H7 (cell line): ENCODE measurements at regions not wholly inside any gene's neighbourhood (a gene's known extent, or its start where the extent isn't known, plus 50 kb on each side); places are given as distances from the start of the nearest gene placed in this dataset.

ENCODE experiments used
- DNase-seq: peaks from one replicate; pipeline ENCODE4 v3.0.0; 2012
- H3K27me3 ChIP-seq: 2 replicates; pipeline ENCODE4 v1.6.0; 2011; ENCODE audit warnings: mild to moderate bottlenecking, low read length; ENCODE audit not compliant: control insufficient read depth, insufficient read depth
- H3K36me3 ChIP-seq: replicated peaks from 2 replicates; pipeline ENCODE4 v1.5.1; 2011; ENCODE audit warnings: low read length; ENCODE audit not compliant: control insufficient read depth, insufficient read depth
- H3K4me3 ChIP-seq: 2 replicates; pipeline ENCODE4 v1.5.1; 2011; ENCODE audit warnings: low read depth, mild to moderate bottlenecking, control low read depth, low read length, moderate library complexity; ENCODE audit not compliant: insufficient read depth

DNA sequence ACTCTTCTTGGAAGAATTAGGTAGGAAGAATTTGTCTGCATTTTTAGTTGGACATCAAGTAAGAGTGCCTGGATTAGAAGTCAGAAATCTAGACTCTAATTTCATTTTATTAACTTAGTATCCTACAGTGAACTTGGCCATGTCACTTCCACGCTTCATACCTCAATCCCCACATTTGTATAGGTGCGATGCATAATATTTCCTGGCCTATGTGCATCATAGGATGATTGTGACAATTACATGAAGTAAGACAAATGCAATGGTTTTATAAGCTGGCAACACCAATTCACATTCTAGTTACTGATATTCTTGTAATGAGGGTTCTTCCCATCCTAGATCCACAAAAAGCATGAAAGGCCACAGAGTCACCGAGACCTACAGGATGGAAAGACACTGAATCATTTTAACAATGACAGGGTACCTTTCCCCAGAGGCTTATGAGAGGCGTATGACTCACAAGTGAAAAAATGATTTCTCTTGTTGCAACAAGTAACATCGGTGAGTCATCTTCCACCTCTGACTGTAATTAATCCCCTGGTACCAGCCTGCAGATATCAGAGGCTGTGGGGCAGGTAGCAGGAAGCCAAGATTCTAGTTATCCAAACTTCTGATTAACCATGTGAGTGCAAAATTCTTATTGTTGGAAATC is 56.0 kb upstream of the OR5AK2 start:
- H3K27me3 ChIP-seq, result no peaks in the 10 kb centered on the region
- no peak overlapping the region for H3K4me3 ChIP-seq
- DNase-seq, result no peak
- H3K36me3 ChIP-seq, result no peaks in the 10 kb centered on the region

- Histone ChIP-seq H3K36me3 (no peaks in the 10 kb centered on the region), H3K27me3 (no peaks in the 10 kb centered on the region), H3K4me3 (no peak overlapping the region)
- DNase-seq, result no peak
Observed at GRCh38 chr11:56923116-56923515, 65.6 kb upstream of the OR5AK2 start.

DNA sequence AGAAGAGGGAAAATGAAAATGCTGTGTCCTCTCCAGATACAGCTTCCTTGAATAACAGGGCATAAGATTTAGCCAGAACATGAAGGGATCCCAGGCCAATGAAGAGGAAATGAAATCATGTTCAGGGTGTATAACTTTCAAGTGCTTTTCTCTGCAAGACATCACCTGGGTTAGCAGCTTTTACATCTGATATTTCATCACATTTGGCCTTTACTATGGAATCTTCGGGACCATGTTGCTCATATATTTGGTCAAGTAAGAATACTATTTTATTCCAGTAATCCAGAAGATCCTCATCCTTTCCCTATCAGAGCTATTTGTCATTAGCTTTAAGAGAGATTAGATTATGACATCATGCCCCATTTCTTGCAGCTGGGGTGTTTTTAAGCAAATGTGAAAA is 66.3 kb upstream of the OR5AK2 start:
- no peak overlapping the region for H3K4me3 ChIP-seq
- H3K27me3 ChIP-seq, result no peaks in the 10 kb centered on the region
- H3K36me3 ChIP-seq, result no peaks in the 10 kb centered on the region
- no peak for DNase-seq

- Histone ChIP-seq H3K4me3 (no peak overlapping the region), H3K36me3 (no peaks in the 10 kb centered on the region), H3K27me3 (no peaks in the 10 kb centered on the region)
- no peak for DNase-seq
Observed at GRCh38 chr11:56917708-56918400, 70.9 kb upstream of the OR5AK2 start.

DNA sequence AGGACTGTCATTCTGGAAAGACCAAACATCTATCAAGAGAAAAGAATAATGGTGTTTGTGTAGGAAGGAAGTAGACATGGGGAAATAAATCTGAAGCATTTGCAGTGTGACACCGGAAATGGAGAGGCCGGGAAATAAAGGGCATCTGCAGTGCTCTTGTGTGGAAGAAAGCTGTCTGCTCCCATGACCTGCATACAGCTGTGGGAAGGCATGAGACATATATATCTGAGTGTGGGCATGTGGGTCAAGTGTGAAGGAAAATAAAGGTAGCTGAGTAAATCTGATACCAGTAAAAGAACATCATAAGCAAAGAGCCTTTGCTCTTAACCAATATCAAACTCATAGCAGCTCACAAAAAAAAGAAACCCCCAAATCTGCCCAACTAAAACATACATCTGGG is 72.1 kb upstream of the OR5AK2 start:
- no peak for DNase-seq
- Histone ChIP-seq H3K36me3 (no peaks in the 10 kb centered on the region), H3K27me3 (no peaks in the 10 kb centered on the region), H3K4me3 (no peak overlapping the region)

DNA sequence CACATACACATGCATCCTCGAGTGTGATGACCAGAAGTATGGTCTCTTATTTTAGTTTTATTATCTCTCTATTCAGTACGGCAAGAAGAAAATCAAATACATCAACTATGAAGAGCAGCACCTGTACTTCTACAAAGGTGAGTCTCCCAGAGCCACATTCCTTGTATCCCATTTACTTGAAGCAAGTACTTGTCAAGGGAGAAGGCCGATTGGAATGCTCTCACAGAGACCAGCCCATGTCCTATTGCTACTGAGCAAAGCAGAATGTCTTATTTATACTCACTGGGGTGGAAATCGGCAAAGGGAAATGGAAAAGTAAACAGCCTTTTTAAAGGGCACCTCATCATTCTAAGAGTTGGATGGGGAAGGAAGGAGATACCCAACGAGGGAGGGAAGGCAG is 72.6 kb upstream of the OR5AK2 start:
- no peak overlapping the region for H3K4me3 ChIP-seq
- no peaks in the 10 kb centered on the region for H3K27me3 ChIP-seq
- H3K36me3 ChIP-seq, result no peaks in the 10 kb centered on the region
- no peak for DNase-seq

DNA sequence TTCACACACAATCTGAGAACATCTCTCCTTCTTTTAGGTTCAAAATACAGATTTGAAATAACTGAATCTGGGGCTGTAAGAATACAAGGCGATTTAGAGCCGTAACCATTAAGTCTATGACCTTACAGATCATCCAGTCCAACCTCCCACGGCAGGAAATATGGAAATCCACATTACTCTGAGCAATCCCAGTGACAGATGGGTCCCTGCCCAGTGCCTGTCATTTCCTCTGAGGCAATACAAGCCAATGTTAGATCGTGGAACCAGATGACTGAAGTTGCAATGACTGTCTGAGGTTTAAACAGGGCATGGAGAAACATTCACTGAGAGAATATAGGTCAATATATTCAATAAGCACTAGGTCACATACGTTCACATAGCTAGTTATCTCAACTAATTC is 77.4 kb upstream of the OR5AK2 start:
- Histone ChIP-seq H3K4me3 (no peak overlapping the region), H3K36me3 (no peaks in the 10 kb centered on the region), H3K27me3 (no peaks in the 10 kb centered on the region)
- no peak for DNase-seq

DNA sequence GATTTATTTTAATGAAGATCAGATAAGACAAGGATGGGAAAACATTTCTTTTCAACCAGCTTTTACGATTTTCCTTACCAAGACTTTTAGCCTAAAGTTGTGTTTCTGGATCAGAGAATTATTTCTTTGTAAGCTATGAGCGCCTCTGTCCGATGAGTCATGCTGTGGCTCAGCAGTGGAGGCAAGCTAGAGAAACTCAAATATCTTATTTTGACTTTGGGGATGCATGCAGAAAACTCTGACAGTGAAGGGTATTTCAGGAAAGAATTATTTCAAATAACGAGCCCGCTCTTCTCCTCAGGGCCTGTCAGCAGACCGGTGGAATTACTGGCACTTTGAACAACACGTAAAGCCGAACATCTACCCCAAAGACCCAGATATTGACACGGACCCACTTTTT is 77.9 kb upstream of the OR5AK2 start:
- Histone ChIP-seq H3K27me3 (no peaks in the 10 kb centered on the region), H3K4me3 (no peak overlapping the region), H3K36me3 (no peaks in the 10 kb centered on the region)
- no peak for DNase-seq

- H3K27me3 ChIP-seq, result no peaks in the 10 kb centered on the region
- no peak overlapping the region for H3K4me3 ChIP-seq
- H3K36me3 ChIP-seq, result no peaks in the 10 kb centered on the region
- no peak for DNase-seq
Observed at GRCh38 chr11:56910046-56910773, 78.5 kb upstream of the OR5AK2 start.

DNA sequence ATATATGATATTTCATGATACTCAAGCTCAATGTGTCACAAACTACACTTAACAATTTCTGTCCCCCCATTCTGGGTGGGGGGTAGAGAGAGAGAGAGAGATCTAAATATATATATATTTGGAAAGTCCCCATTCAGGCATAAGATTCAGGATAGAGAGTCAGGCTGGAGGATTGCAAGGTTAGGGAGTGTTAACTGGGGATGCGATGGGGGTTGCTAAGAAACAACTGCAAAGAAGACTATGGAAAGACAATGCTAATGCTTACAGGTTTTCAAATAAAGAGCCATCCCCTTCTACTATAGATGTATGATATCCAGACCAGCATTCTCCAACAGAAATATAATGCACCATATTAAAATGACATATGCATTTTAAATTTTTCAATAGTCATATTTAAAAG is 79.2 kb upstream of the OR5AK2 start:
- Histone ChIP-seq H3K36me3 (no peaks in the 10 kb centered on the region), H3K27me3 (no peaks in the 10 kb centered on the region), H3K4me3 (no peak overlapping the region)
- no peak for DNase-seq

- no peak for DNase-seq
- Histone ChIP-seq H3K4me3 (no peak overlapping the region), H3K36me3 (no peaks in the 10 kb centered on the region), H3K27me3 (no peaks in the 10 kb centered on the region)
Observed at GRCh38 chr11:56909080-56909479, 79.6 kb upstream of the OR5AK2 start.

DNA sequence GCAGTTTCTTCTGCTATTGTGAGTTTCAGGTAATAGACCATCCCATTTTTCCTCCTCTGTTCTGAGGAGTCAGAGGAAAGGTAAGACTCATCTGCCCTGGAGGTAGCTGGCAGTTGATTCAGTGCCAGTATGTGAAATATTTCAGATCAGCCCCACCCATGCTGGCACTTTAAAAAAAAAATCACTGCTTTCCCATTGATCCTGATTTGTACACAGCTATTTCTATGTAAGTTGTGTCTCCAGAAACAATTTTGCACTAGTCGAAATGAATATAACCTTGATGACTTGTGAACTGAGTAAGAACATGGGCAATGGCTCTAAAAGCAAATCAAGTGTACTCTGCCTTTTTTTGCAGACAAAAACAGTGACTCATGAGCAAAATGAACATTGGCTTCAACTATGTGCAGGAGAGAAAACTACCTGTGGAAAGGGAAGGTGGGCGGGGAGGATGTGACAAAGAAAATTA is 82.0 kb upstream of the OR5AK2 start:
- H3K4me3 ChIP-seq, result no peak overlapping the region
- no peaks in the 10 kb centered on the region for H3K27me3 ChIP-seq
- no peaks in the 10 kb centered on the region for H3K36me3 ChIP-seq
- DNase-seq, result no peak

DNA sequence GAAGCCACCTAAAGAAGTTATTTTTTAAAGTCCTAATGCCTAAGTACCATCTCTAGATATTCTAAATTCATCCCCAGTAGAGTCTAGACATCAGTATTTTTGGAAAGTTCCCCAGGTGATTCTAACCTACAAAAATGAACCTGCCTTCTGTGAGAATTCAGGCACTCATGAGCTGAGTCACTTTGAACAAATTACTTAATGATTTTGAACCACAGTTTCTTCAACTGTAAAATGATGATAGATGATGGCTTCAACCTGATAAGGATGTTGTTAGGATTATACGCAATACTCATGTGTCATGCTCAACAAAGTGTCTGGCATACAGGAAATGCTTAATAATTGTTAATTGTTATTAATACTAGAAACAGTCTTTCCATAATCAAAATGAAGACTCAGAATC is 82.8 kb upstream of the OR5AK2 start:
- no peak overlapping the region for H3K4me3 ChIP-seq
- DNase-seq, result no peak
- no peaks in the 10 kb centered on the region for H3K27me3 ChIP-seq

GRCh38 chr11:56905442-56905841 is 83.3 kb upstream of the OR5AK2 start:
- H3K27me3 ChIP-seq, result no peaks in the 10 kb centered on the region
- DNase-seq, result no peak
- H3K36me3 ChIP-seq, result no peaks in the 10 kb centered on the region
- no peak overlapping the region for H3K4me3 ChIP-seq

More for the DNA sequence above, 82.8 kb upstream of the OR5AK2 start:
- H3K36me3 ChIP-seq, result no peaks in the 10 kb centered on the region

DNA sequence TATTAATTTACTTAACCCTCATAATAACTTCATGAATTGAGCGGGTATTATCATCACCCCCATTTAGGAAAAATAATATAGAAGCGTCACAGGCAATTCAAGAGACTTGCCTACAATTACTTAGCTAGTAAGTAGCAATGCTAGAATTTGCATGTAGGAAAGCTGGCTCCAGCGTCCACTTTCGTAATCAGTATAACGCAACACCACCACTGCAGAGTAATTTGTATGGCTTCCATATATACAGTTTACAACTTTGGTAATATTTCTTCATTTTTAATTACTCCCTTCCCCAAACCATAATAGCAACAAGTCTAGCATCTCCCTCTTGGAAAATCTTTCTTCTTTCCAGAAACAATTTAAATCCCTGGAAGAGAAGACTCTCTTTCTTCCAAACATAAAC is 89.9 kb upstream of the OR5AK2 start:
- DNase-seq, result no peak
- Histone ChIP-seq H3K27me3 (no peaks in the 10 kb centered on the region), H3K36me3 (no peaks in the 10 kb centered on the region), H3K4me3 (no peak overlapping the region)
